ENCODE measurements at regions not wholly inside any gene's neighbourhood (a gene's known extent, or its start where the extent isn't known, plus 50 kb on each side); places are given as distances from the start of the nearest gene placed in this dataset.

GRCh38 chr5:22911019-22911418, 57.9 kb upstream of the CDH12 start:
- no peak for DNase-seq (ENCODE audit: low read depth in 4 of 4, low spot score in 3 of 4)

DNA sequence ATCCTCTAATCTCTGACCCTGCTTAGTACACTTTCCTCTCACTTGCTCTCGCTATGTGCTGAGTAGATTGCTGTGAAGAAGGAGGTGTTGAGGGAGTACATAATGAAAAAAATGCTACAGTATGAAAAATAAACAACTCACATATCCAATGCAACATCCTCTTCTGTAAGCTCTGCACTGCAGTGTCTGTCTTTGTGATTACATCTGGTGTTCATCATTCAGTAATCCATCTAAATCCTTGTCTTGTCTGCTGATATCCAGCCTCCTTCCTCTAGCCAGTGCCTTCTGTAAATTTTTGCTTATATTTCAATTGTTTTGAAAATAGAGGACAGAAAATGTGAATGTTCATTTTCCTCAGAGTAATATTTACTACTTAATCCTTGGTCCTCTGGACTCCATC, 57.4 kb upstream of the CDH12 start:
- no peak for DNase-seq (ENCODE audit: low read depth in 4 of 4, low spot score in 3 of 4)

GRCh38 chr5:22908586-22908985, 55.4 kb upstream of the CDH12 start:
- DNase-seq (ENCODE audit: low read depth in 4 of 4, low spot score in 3 of 4) = no peak

- DNase-seq (ENCODE audit: low read depth in 4 of 4, low spot score in 3 of 4) = no peak
Measured at GRCh38 chr5:22908129-22908528, 55.0 kb upstream of the CDH12 start.

Measured in left renal pelvis (tissue), 4 donors.